ENCODE measurements at regions not wholly inside any gene's neighbourhood (a gene's known extent, or its start where the extent isn't known, plus 50 kb on each side); places are given as distances from the start of the nearest gene placed in this dataset.

- Histone ChIP-seq H3K27ac (0 out of 2 replicates have a peak overlapping the region, but pooled peaks have one; percentile 84), H3F3A (ENCODE audit: insufficient read depth) (peaks cover 24% of the 10 kb centered on the region), H3K9ac (no peak overlapping the region), H3K36me3 (ENCODE audit: low read depth) (no peaks in the 10 kb centered on the region), H3K9me3 (ENCODE audit: low read depth) (no peaks in the 10 kb centered on the region), H3K4me2 (ENCODE audit: unreplicated experiment) (no peak overlapping the region), H4K20me1 (ENCODE audit: insufficient read depth) (no peaks in the 10 kb centered on the region), H3K4me1 (ENCODE audit: insufficient read depth) (peaks cover 24% of the 10 kb centered on the region), H3K79me2 (ENCODE audit: insufficient read depth) (no peaks in the 10 kb centered on the region), H3K9me2 (ENCODE audit: insufficient read depth) (no peaks in the 10 kb centered on the region), H3K27me3 (replicated peaks; ENCODE audit: insufficient read depth) (no peaks in the 10 kb centered on the region), H3K4me3 (no peak overlapping the region), H2AFZ (no peak overlapping the region)
- DNase-seq = no peak
- in situ Hi-C loops (cut with MboI) = no loop called here
- TF ChIP-seq EZH2 (IDR thresholded peaks at IDR 0.05; ENCODE audit: insufficient read depth, poor library complexity, severe bottlenecking) (no peak), EZH2phosphoT487 (IDR thresholded peaks at IDR 0.05; ENCODE audit: insufficient read depth, low read depth) (no peak)
Measured at GRCh38 chr15:39512643-39513042, 68.2 kb upstream of the THBS1 start.

GRCh38 chr15:39513936-39514335 lies 66.9 kb upstream of the THBS1 start:
- in situ Hi-C loops (cut with MboI) = no loop called here
- no peaks in the 10 kb centered on the region for H3K36me3 ChIP-seq (ENCODE audit: low read depth)
- H3K9me3 ChIP-seq (ENCODE audit: low read depth) = no peaks in the 10 kb centered on the region
- H3K79me2 ChIP-seq (ENCODE audit: insufficient read depth) = no peaks in the 10 kb centered on the region
- H3K27ac ChIP-seq = no peak overlapping the region
- H3K27me3 ChIP-seq (replicated peaks; ENCODE audit: insufficient read depth) = no peaks in the 10 kb centered on the region
- no peak for TF ChIP-seq EZH2 (IDR thresholded peaks at IDR 0.05; ENCODE audit: insufficient read depth, poor library complexity, severe bottlenecking)
- no peak for TF ChIP-seq EZH2phosphoT487 (IDR thresholded peaks at IDR 0.05; ENCODE audit: insufficient read depth, low read depth)
- no peaks in the 10 kb centered on the region for H3K9me2 ChIP-seq (ENCODE audit: insufficient read depth)
- DNase-seq = no peak
- H2AFZ ChIP-seq = no peak overlapping the region
- WGBS, 2 experiments (ENCODE audit: low coverage in 1 of 2, low lambda C conversion rate in 2 of 2, missing lambda C conversion rate in 2 of 2) = 73 to 76% methylated on average over 3 of the region's 3 CpGs
- H3K4me3 ChIP-seq = no peak overlapping the region
- H3F3A ChIP-seq (ENCODE audit: insufficient read depth) = peaks cover 24% of the 10 kb centered on the region
- peaks cover 24% of the 10 kb centered on the region for H3K4me1 ChIP-seq (ENCODE audit: insufficient read depth)
- no peak overlapping the region for H3K4me2 ChIP-seq (ENCODE audit: unreplicated experiment)
- H4K20me1 ChIP-seq (ENCODE audit: insufficient read depth) = no peaks in the 10 kb centered on the region
- H3K9ac ChIP-seq = no peak overlapping the region

- peaks cover 24% of the 10 kb centered on the region for H3K4me1 ChIP-seq (ENCODE audit: insufficient read depth)
- H3K4me2 ChIP-seq (ENCODE audit: unreplicated experiment) = no peak overlapping the region
- no peak overlapping the region for H3K27ac ChIP-seq
- H2AFZ ChIP-seq = no peak overlapping the region
- in situ Hi-C loops (cut with MboI) = no loop called here
- H3K9ac ChIP-seq = no peak overlapping the region
- peaks cover 24% of the 10 kb centered on the region for H3F3A ChIP-seq (ENCODE audit: insufficient read depth)
- H3K4me3 ChIP-seq = no peak overlapping the region
- TF ChIP-seq EZH2phosphoT487 (IDR thresholded peaks at IDR 0.05; ENCODE audit: insufficient read depth, low read depth) = no peak
- no peak for TF ChIP-seq EZH2 (IDR thresholded peaks at IDR 0.05; ENCODE audit: insufficient read depth, poor library complexity, severe bottlenecking)
- no peaks in the 10 kb centered on the region for H3K9me3 ChIP-seq (ENCODE audit: low read depth)
- H3K9me2 ChIP-seq (ENCODE audit: insufficient read depth) = no peaks in the 10 kb centered on the region
- no peaks in the 10 kb centered on the region for H4K20me1 ChIP-seq (ENCODE audit: insufficient read depth)
- WGBS, 2 experiments (ENCODE audit: low coverage in 1 of 2, low lambda C conversion rate in 2 of 2, missing lambda C conversion rate in 2 of 2) = 94% methylated on average over 2 of the region's 2 CpGs
- DNase-seq = no peak
- H3K79me2 ChIP-seq (ENCODE audit: insufficient read depth) = no peaks in the 10 kb centered on the region
- no peaks in the 10 kb centered on the region for H3K27me3 ChIP-seq (replicated peaks; ENCODE audit: insufficient read depth)
- H3K36me3 ChIP-seq (ENCODE audit: low read depth) = no peaks in the 10 kb centered on the region
Measured at GRCh38 chr15:39514933-39515332, 65.9 kb upstream of the THBS1 start.

- Histone ChIP-seq H3K36me3 (ENCODE audit: low read depth) (no peaks in the 10 kb centered on the region), H3K9me3 (ENCODE audit: low read depth) (no peaks in the 10 kb centered on the region), H3K27me3 (replicated peaks; ENCODE audit: insufficient read depth) (no peaks in the 10 kb centered on the region), H4K20me1 (ENCODE audit: insufficient read depth) (no peaks in the 10 kb centered on the region), H3K27ac (no peak overlapping the region), H3K9me2 (ENCODE audit: insufficient read depth) (no peaks in the 10 kb centered on the region), H2AFZ (no peak overlapping the region), H3K4me1 (ENCODE audit: insufficient read depth) (peaks cover 18% of the 10 kb centered on the region), H3K4me2 (ENCODE audit: unreplicated experiment) (no peak overlapping the region), H3K4me3 (no peak overlapping the region), H3K79me2 (ENCODE audit: insufficient read depth) (no peaks in the 10 kb centered on the region), H3K9ac (no peak overlapping the region), H3F3A (ENCODE audit: insufficient read depth) (peaks cover 19% of the 10 kb centered on the region)
- WGBS, 2 experiments (ENCODE audit: low coverage in 1 of 2, low lambda C conversion rate in 2 of 2, missing lambda C conversion rate in 2 of 2) = 64 to 68% methylated on average over 3 of the region's 3 CpGs
- no peak for DNase-seq
- no peak for TF ChIP-seq EZH2 (IDR thresholded peaks at IDR 0.05; ENCODE audit: insufficient read depth, poor library complexity, severe bottlenecking)
- no peak for TF ChIP-seq EZH2phosphoT487 (IDR thresholded peaks at IDR 0.05; ENCODE audit: insufficient read depth, low read depth)
- in situ Hi-C loops (cut with MboI) = no loop called here
Measured at GRCh38 chr15:39515765-39516164, 65.1 kb upstream of the THBS1 start.
